ENCODE measurements at regions not wholly inside any gene's neighbourhood (a gene's known extent, or its start where the extent isn't known, plus 50 kb on each side); places are given as distances from the start of the nearest gene placed in this dataset.

DNA sequence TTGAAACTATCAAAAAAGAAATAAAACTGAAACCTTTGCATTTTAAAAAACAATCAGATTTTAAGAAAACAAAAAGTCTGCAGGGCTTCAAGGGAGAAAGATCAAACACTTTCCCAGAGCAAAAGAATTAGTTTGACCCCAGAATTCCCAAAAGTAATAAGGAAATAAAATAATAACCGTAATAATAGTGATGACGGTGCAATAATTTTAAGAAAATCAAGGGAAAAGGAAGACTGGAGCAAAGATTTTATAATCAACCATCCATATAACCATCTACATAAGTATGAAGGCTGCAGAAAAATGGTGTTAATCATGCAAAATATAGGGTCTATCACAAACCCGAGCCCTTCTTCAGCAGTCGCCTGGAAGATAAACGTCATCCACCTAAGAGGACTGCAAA, 634.8 kb downstream of the GALR1 start:
- TF ChIP-seq, protein P1, sequence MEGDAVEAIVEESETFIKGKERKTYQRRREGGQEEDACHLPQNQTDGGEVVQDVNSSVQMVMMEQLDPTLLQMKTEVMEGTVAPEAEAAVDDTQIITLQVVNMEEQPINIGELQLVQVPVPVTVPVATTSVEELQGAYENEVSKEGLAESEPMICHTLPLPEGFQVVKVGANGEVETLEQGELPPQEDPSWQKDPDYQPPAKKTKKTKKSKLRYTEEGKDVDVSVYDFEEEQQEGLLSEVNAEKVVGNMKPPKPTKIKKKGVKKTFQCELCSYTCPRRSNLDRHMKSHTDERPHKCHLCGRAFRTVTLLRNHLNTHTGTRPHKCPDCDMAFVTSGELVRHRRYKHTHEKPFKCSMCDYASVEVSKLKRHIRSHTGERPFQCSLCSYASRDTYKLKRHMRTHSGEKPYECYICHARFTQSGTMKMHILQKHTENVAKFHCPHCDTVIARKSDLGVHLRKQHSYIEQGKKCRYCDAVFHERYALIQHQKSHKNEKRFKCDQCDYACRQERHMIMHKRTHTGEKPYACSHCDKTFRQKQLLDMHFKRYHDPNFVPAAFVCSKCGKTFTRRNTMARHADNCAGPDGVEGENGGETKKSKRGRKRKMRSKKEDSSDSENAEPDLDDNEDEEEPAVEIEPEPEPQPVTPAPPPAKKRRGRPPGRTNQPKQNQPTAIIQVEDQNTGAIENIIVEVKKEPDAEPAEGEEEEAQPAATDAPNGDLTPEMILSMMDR (IDR thresholded peaks at IDR 0.05) = no peak
- no peak for TF ChIP-seq POLR2A (IDR thresholded peaks at IDR 0.05)
